ENCODE measurements at regions not wholly inside any gene's neighbourhood (a gene's known extent, or its start where the extent isn't known, plus 50 kb on each side); places are given as distances from the start of the nearest gene placed in this dataset.

- TF ChIP-seq CTCF (IDR thresholded peaks at IDR 0.05; ENCODE audit: insufficient read depth, low read length, poor library complexity, severe bottlenecking) (no peak), EZH2phosphoT487 (conservative IDR thresholded peaks at IDR 0.05; ENCODE audit: low read length) (no peak)
Measured at GRCh38 chr3:18252578-18252977, 172.6 kb downstream of the SATB1 start.

Measured in SU-DHL-6 (cell line).